ENCODE measurements at regions not wholly inside any gene's neighbourhood (a gene's known extent, or its start where the extent isn't known, plus 50 kb on each side); places are given as distances from the start of the nearest gene placed in this dataset.

DNA sequence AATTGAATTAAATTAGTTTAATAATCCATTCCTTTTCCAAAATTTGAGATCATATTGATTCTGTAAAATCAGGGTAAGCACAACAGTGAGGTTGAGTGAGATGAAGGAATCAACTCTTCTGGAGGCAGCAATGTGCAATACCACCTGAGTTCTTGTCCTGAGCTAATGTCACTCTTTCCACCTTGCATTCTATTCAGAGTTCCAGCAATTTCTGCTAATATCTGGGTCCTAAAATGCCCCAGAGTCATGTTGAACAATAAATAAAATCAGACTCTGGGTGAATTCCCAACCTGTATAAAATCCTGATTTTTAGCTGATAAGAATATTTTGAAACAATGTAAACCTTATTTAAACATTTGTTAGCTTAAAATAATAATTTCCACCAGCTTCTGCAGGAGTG, 590.8 kb upstream of the ADGRB3 start (continued):
- TF ChIP-seq, protein P1, sequence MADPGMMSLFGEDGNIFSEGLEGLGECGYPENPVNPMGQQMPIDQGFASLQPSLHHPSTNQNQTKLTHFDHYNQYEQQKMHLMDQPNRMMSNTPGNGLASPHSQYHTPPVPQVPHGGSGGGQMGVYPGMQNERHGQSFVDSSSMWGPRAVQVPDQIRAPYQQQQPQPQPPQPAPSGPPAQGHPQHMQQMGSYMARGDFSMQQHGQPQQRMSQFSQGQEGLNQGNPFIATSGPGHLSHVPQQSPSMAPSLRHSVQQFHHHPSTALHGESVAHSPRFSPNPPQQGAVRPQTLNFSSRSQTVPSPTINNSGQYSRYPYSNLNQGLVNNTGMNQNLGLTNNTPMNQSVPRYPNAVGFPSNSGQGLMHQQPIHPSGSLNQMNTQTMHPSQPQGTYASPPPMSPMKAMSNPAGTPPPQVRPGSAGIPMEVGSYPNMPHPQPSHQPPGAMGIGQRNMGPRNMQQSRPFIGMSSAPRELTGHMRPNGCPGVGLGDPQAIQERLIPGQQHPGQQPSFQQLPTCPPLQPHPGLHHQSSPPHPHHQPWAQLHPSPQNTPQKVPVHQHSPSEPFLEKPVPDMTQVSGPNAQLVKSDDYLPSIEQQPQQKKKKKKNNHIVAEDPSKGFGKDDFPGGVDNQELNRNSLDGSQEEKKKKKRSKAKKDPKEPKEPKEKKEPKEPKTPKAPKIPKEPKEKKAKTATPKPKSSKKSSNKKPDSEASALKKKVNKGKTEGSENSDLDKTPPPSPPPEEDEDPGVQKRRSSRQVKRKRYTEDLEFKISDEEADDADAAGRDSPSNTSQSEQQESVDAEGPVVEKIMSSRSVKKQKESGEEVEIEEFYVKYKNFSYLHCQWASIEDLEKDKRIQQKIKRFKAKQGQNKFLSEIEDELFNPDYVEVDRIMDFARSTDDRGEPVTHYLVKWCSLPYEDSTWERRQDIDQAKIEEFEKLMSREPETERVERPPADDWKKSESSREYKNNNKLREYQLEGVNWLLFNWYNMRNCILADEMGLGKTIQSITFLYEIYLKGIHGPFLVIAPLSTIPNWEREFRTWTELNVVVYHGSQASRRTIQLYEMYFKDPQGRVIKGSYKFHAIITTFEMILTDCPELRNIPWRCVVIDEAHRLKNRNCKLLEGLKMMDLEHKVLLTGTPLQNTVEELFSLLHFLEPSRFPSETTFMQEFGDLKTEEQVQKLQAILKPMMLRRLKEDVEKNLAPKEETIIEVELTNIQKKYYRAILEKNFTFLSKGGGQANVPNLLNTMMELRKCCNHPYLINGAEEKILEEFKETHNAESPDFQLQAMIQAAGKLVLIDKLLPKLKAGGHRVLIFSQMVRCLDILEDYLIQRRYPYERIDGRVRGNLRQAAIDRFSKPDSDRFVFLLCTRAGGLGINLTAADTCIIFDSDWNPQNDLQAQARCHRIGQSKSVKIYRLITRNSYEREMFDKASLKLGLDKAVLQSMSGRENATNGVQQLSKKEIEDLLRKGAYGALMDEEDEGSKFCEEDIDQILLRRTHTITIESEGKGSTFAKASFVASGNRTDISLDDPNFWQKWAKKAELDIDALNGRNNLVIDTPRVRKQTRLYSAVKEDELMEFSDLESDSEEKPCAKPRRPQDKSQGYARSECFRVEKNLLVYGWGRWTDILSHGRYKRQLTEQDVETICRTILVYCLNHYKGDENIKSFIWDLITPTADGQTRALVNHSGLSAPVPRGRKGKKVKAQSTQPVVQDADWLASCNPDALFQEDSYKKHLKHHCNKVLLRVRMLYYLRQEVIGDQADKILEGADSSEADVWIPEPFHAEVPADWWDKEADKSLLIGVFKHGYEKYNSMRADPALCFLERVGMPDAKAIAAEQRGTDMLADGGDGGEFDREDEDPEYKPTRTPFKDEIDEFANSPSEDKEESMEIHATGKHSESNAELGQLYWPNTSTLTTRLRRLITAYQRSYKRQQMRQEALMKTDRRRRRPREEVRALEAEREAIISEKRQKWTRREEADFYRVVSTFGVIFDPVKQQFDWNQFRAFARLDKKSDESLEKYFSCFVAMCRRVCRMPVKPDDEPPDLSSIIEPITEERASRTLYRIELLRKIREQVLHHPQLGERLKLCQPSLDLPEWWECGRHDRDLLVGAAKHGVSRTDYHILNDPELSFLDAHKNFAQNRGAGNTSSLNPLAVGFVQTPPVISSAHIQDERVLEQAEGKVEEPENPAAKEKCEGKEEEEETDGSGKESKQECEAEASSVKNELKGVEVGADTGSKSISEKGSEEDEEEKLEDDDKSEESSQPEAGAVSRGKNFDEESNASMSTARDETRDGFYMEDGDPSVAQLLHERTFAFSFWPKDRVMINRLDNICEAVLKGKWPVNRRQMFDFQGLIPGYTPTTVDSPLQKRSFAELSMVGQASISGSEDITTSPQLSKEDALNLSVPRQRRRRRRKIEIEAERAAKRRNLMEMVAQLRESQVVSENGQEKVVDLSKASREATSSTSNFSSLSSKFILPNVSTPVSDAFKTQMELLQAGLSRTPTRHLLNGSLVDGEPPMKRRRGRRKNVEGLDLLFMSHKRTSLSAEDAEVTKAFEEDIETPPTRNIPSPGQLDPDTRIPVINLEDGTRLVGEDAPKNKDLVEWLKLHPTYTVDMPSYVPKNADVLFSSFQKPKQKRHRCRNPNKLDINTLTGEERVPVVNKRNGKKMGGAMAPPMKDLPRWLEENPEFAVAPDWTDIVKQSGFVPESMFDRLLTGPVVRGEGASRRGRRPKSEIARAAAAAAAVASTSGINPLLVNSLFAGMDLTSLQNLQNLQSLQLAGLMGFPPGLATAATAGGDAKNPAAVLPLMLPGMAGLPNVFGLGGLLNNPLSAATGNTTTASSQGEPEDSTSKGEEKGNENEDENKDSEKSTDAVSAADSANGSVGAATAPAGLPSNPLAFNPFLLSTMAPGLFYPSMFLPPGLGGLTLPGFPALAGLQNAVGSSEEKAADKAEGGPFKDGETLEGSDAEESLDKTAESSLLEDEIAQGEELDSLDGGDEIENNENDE (IDR thresholded peaks at IDR 0.05; ENCODE audit: insufficient replicate concordance, low read length) = no peak
- TF ChIP-seq POLR2A (IDR thresholded peaks at IDR 0.05; ENCODE audit: control extremely low read depth in 1 of 2, low read depth in 2 of 2, low read length in 2 of 2) = no peak

Data from H1 (cell line).